ENCODE measurements at regions not wholly inside any gene's neighbourhood (a gene's known extent, or its start where the extent isn't known, plus 50 kb on each side); places are given as distances from the start of the nearest gene placed in this dataset.

DNA sequence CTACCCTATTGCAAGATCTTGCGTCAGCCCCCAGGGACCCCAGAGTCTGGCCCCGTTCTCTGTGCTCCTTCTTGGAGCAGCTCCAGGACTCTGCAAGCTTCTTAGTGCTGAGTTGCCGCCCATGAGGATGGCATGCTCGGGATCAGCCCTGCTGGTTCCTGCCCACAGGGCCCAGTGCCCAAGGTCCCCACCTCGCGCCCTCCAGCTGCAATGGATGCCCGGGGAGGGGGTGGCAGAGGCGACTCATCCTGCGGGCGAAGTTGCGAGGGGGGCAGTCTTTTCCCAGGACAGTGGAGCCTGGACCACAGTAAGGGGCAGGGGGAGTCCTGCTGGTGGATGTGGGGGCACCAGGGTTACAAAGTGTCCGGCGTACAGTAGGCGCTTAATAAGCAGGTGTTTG lies 261.9 kb downstream of the BCL2 start:
- Histone ChIP-seq H3K9ac (ENCODE audit: insufficient read depth, low read depth, low read length) (no peak overlapping the region), H3K4me1 (ENCODE audit: insufficient read depth, low read length) (no peaks in the 10 kb centered on the region), H3K4me3 (replicated peaks in 1 of 3; ENCODE audit: insufficient read depth in 1 of 3, low read depth in 2 of 3, low read length in 3 of 3) (no peak overlapping the region), H3K27me3 (ENCODE audit: control insufficient read depth in 1 of 2, insufficient read depth in 2 of 2, low read length in 2 of 2) (peaks cover 0 to 5% of the 10 kb centered on the region in 2 experiments; a peak in 2 of 5 replicates), H3K79me2 (ENCODE audit: insufficient read depth, low read length) (no peaks in the 10 kb centered on the region), H3K4me2 (ENCODE audit: low read depth, low read length) (no peak overlapping the region), H3K27ac (ENCODE audit: extremely low read length, insufficient read depth, low read length) (no peak overlapping the region), H3K9me3 (ENCODE audit: low read length) (no peaks in the 10 kb centered on the region), H2AFZ (ENCODE audit: low read length) (no peak overlapping the region), H3K36me3 (replicated peaks in 1 of 2; ENCODE audit: control insufficient read depth in 1 of 2, insufficient read depth in 2 of 2, low read length in 2 of 2) (no peaks in the 10 kb centered on the region), H4K20me1 (ENCODE audit: insufficient read depth, low read length) (no peaks in the 10 kb centered on the region)
- FAIRE-seq = no peak
- TF ChIP-seq ZNF333 (CRISPR knock-in tag; IDR thresholded peaks at IDR 0.05; ENCODE audit: borderline replicate concordance) (no peak), ZNF670 (CRISPR knock-in tag; IDR thresholded peaks at IDR 0.05; ENCODE audit: borderline replicate concordance) (no peak), ZNF232 (CRISPR knock-in tag; IDR thresholded peaks at IDR 0.05; ENCODE audit: borderline replicate concordance) (no peak), ZNF772 (CRISPR knock-in tag; IDR thresholded peaks at IDR 0.05) (no peak), ZNF550 (CRISPR knock-in tag; IDR thresholded peaks at IDR 0.05; ENCODE audit: borderline replicate concordance) (no peak), HIVEP1 (CRISPR knock-in tag; IDR thresholded peaks at IDR 0.05) (no peak), FOXJ3 (CRISPR knock-in tag; IDR thresholded peaks at IDR 0.05; ENCODE audit: borderline replicate concordance) (no peak), HNRNPK (IDR thresholded peaks at IDR 0.05; ENCODE audit: low read depth, low read length, poor library complexity, severe bottlenecking) (no peak), CREM (IDR thresholded peaks at IDR 0.05) (no peak), CREM (CRISPR knock-in tag; IDR thresholded peaks at IDR 0.05) (no peak), SP1 (IDR thresholded peaks at IDR 0.05) (no peak), SP1 (CRISPR knock-in tag; IDR thresholded peaks at IDR 0.05) (no peak), FOSL2 (CRISPR knock-in tag; IDR thresholded peaks at IDR 0.05) (no peak), ISL2 (CRISPR knock-in tag; IDR thresholded peaks at IDR 0.05) (no peak), GATAD2A (CRISPR knock-in tag; IDR thresholded peaks at IDR 0.05) (no peak), ZNF430 (CRISPR knock-in tag; IDR thresholded peaks at IDR 0.05) (no peak), ZNF10 (CRISPR knock-in tag; IDR thresholded peaks at IDR 0.05; ENCODE audit: borderline replicate concordance, low read depth) (no peak), MXI1 (IDR thresholded peaks at IDR 0.05; ENCODE audit: borderline replicate concordance, low read depth, low read length) (no peak)
- TF ChIP-seq, protein P1, sequence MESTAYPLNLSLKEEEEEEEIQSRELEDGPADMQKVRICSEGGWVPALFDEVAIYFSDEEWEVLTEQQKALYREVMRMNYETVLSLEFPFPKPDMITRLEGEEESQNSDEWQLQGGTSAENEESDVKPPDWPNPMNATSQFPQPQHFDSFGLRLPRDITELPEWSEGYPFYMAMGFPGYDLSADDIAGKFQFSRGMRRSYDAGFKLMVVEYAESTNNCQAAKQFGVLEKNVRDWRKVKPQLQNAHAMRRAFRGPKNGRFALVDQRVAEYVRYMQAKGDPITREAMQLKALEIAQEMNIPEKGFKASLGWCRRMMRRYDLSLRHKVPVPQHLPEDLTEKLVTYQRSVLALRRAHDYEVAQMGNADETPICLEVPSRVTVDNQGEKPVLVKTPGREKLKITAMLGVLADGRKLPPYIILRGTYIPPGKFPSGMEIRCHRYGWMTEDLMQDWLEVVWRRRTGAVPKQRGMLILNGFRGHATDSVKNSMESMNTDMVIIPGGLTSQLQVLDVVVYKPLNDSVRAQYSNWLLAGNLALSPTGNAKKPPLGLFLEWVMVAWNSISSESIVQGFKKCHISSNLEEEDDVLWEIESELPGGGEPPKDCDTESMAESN (CRISPR knock-in tag; conservative IDR thresholded peaks at IDR 0.05) = no peak
- TF ChIP-seq, protein P2, sequence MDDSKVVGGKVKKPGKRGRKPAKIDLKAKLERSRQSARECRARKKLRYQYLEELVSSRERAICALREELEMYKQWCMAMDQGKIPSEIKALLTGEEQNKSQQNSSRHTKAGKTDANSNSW (CRISPR knock-in tag; IDR thresholded peaks at IDR 0.05; ENCODE audit: borderline replicate concordance) = no peak
- TF ChIP-seq, protein P3, sequence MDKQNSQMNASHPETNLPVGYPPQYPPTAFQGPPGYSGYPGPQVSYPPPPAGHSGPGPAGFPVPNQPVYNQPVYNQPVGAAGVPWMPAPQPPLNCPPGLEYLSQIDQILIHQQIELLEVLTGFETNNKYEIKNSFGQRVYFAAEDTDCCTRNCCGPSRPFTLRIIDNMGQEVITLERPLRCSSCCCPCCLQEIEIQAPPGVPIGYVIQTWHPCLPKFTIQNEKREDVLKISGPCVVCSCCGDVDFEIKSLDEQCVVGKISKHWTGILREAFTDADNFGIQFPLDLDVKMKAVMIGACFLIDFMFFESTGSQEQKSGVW (CRISPR knock-in tag; IDR thresholded peaks at IDR 0.05; ENCODE audit: borderline replicate concordance) = no peak
- TF ChIP-seq, protein P4, sequence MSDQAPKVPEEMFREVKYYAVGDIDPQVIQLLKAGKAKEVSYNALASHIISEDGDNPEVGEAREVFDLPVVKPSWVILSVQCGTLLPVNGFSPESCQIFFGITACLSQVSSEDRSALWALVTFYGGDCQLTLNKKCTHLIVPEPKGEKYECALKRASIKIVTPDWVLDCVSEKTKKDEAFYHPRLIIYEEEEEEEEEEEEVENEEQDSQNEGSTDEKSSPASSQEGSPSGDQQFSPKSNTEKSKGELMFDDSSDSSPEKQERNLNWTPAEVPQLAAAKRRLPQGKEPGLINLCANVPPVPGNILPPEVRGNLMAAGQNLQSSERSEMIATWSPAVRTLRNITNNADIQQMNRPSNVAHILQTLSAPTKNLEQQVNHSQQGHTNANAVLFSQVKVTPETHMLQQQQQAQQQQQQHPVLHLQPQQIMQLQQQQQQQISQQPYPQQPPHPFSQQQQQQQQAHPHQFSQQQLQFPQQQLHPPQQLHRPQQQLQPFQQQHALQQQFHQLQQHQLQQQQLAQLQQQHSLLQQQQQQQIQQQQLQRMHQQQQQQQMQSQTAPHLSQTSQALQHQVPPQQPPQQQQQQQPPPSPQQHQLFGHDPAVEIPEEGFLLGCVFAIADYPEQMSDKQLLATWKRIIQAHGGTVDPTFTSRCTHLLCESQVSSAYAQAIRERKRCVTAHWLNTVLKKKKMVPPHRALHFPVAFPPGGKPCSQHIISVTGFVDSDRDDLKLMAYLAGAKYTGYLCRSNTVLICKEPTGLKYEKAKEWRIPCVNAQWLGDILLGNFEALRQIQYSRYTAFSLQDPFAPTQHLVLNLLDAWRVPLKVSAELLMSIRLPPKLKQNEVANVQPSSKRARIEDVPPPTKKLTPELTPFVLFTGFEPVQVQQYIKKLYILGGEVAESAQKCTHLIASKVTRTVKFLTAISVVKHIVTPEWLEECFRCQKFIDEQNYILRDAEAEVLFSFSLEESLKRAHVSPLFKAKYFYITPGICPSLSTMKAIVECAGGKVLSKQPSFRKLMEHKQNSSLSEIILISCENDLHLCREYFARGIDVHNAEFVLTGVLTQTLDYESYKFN (CRISPR knock-in tag; conservative IDR thresholded peaks at IDR 0.05) = no peak
- 47% methylated on average over 4 of the region's 14 CpGs for WGBS (ENCODE audit: low lambda C conversion rate)
- no peak for ATAC-seq
- DNase-seq (ENCODE audit: low spot score) = no peak
- intact Hi-C loops (cut with micrococcal nuclease; ENCODE audit: unreplicated experiment) (no loop called here), in situ Hi-C loops (cut with HindIII; ENCODE audit: extremely low pct_ligation_motif_present, low pct_unique_long_range_greater_than_20kb) (no loop called here)
- no TSS peak for BruUV-seq (replicated peaks)
- ChIA-PET POLR2A (no interaction called here), CTCF (ENCODE audit: low intra/inter-chr PET ratio, low total read pairs) (no interaction called here)

All from HepG2 (cell line).